ENCODE measurements at regions not wholly inside any gene's neighbourhood (a gene's known extent, or its start where the extent isn't known, plus 50 kb on each side); places are given as distances from the start of the nearest gene placed in this dataset.

DNA sequence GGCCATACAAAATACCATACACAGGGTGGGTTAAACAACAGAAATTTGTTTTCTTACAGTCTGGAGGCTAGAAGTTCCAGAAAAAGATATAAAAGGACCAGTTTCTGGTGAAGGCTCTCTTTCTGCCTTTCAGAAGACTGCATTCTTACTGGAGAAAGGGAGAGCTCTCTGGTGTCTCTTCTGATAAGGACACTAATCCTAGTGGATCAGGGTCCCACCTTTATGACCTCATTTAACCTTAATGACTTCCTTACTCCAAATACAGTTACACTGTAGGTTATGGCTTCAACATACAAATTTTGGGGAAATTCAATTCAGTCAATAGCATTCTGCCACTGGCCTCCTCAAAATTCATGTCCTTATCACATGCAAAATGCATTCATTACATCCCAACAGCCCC, 351.9 kb upstream of the POU5F2 start:
- no peak overlapping the region for H3K14ac ChIP-seq (ENCODE audit: insufficient read depth, low read length)
- peaks cover 4 to 9% of the 10 kb centered on the region in 2 experiments; a peak in 4 of 5 replicates for H3K9me3 Mint-ChIP-seq
- H4K20me1 ChIP-seq (ENCODE audit: control insufficient read depth, insufficient read depth, insufficient read length) = no peaks in the 10 kb centered on the region
- no peaks in the 10 kb centered on the region for H3K27me3 ChIP-seq (ENCODE audit: insufficient read depth, low read length)
- 0 out of 2 replicates have a peak, but pooled peaks cover 2% of the 10 kb centered on the region for H3K79me2 ChIP-seq (ENCODE audit: insufficient read depth, low read length)
- no peak overlapping the region for H4K8ac ChIP-seq (replicated peaks; ENCODE audit: insufficient read length, low read depth, low read length)
- H3K56ac ChIP-seq (ENCODE audit: insufficient read length, low read depth, low read length) = no peak overlapping the region
- no peak overlapping the region for H3K27ac Mint-ChIP-seq
- H3K4ac ChIP-seq (ENCODE audit: low read depth, low read length) = no peak overlapping the region
- TF ChIP-seq, protein P1, sequence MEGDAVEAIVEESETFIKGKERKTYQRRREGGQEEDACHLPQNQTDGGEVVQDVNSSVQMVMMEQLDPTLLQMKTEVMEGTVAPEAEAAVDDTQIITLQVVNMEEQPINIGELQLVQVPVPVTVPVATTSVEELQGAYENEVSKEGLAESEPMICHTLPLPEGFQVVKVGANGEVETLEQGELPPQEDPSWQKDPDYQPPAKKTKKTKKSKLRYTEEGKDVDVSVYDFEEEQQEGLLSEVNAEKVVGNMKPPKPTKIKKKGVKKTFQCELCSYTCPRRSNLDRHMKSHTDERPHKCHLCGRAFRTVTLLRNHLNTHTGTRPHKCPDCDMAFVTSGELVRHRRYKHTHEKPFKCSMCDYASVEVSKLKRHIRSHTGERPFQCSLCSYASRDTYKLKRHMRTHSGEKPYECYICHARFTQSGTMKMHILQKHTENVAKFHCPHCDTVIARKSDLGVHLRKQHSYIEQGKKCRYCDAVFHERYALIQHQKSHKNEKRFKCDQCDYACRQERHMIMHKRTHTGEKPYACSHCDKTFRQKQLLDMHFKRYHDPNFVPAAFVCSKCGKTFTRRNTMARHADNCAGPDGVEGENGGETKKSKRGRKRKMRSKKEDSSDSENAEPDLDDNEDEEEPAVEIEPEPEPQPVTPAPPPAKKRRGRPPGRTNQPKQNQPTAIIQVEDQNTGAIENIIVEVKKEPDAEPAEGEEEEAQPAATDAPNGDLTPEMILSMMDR (conservative IDR thresholded peaks at IDR 0.05) = no peak
- H3K23ac ChIP-seq (ENCODE audit: insufficient read length, low read depth, low read length) = no peak overlapping the region
- H2AFZ ChIP-seq (ENCODE audit: low read length) = no peak overlapping the region
- H4K5ac ChIP-seq (ENCODE audit: insufficient read length, low read depth, low read length) = no peak overlapping the region
- H3K36me3 Mint-ChIP-seq (ENCODE audit: insufficient read depth in 1 of 3, low read depth in 3 of 3) = peaks cover 2 to 10% (median 7%) of the 10 kb centered on the region in 3 experiments; a peak in 5 of 7 replicates
- DNase-seq = no peak
- H3K4me1 Mint-ChIP-seq = peaks cover 2 to 7% of the 10 kb centered on the region in 2 experiments; a peak in 3 of 4 replicates
- no peak overlapping the region for H3K9ac ChIP-seq (ENCODE audit: extremely low read depth, insufficient read length, low read length)
- H3K9me3 ChIP-seq (ENCODE audit: control insufficient read depth, low read depth, low read length) = no peaks in the 10 kb centered on the region
- H2BK12ac ChIP-seq (ENCODE audit: insufficient read length, low read depth, low read length) = no peak overlapping the region
- no peaks in the 10 kb centered on the region for H3K79me1 ChIP-seq (ENCODE audit: insufficient read depth, low read depth, low read length, poor library complexity, severe bottlenecking)
- H3K27ac ChIP-seq (ENCODE audit: insufficient read length, low read depth, low read length) = no peak overlapping the region
- H2AK5ac ChIP-seq (ENCODE audit: insufficient read length, low read length) = no peak overlapping the region
- H2BK120ac ChIP-seq (ENCODE audit: low read depth, low read length, poor library complexity, severe bottlenecking) = no peak overlapping the region
- H3K4me1 ChIP-seq (ENCODE audit: insufficient read depth, low read length) = no peaks in the 10 kb centered on the region
- H3K4me2 ChIP-seq (ENCODE audit: insufficient read depth, insufficient read length, low read length) = no peak overlapping the region
- no peaks in the 10 kb centered on the region for H3K23me2 ChIP-seq (ENCODE audit: insufficient read length, low read depth, low read length, poor library complexity, severe bottlenecking)
- H3K27me3 Mint-ChIP-seq (ENCODE audit: low read depth) = no peaks in the 10 kb centered on the region; the same call in 1 of the 2 replicates
- no peak overlapping the region for H3K4me3 Mint-ChIP-seq
- no peak overlapping the region for H3K18ac ChIP-seq (ENCODE audit: insufficient read length, low read depth, low read length)
- H2BK5ac ChIP-seq (ENCODE audit: insufficient read length, low read length) = no peak overlapping the region
- no peak overlapping the region for H2BK20ac ChIP-seq (ENCODE audit: low read depth, low read length, poor library complexity, severe bottlenecking)
- no peak overlapping the region for H4K91ac ChIP-seq (ENCODE audit: insufficient read length, low read depth, low read length)
- H3T11ph ChIP-seq (ENCODE audit: low read length) = no peak overlapping the region
- no peak overlapping the region for H2BK15ac ChIP-seq (ENCODE audit: low read depth, low read length)

All from H9 (cell line).